ENCODE measurements at regions not wholly inside any gene's neighbourhood (a gene's known extent, or its start where the extent isn't known, plus 50 kb on each side); places are given as distances from the start of the nearest gene placed in this dataset.

DNA sequence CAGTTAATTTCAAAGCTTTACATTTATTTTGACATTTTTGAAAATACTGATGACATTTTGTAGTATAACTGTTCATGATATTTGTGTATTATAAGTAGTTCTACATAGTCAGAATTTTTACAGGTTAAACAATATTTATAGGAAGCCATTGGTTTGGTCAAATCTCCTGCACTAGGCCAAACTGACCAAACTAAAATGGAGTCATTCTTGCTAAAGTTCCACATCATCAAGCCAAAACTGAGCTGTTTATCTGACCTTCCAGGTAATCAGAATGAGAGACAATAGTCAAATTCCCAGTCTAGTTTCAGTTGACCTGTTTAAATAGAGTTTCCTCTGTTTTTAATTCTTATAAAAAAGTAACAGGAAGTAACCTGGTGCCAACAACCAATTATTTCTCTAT is 253.3 kb upstream of the RGS18 start:
- TF ChIP-seq EZH2 (IDR thresholded peaks at IDR 0.05) (no peak), POLR2AphosphoS5 (IDR thresholded peaks at IDR 0.05; ENCODE audit: borderline replicate concordance, low read depth, low read length) (no peak)
